Daoy (cell line): ENCODE measurements at regions not wholly inside any gene's neighbourhood (a gene's known extent, or its start where the extent isn't known, plus 50 kb on each side); places are given as distances from the start of the nearest gene placed in this dataset.
"Not testable (repeated sequence)": the region's sequence is repeated elsewhere in the genome, so short reads cannot be mapped to it uniquely, and the experiment has no call there.

Experiments
- DNase-seq: peaks from one replicate; pipeline ENCODE4 v3.0.0-alpha.2; 2015; ENCODE audit warnings: low read depth

DNA sequence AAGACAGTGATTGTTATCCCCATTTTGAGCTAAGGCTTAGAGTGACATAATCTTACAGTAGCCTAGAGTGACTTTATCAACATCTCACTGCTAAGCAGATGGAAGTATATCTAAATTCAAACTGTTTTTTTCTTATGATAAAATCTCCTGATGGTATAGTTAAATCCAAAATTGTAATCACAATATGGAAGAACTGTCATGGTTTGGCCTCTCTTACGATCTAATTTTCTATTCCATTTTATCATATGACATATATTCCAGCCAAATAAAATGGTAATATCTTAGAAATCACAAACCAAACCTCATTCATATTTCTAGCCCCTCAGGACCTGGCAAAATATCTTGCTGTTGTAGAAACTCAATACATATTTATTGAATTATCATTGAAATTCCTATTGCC, 864.7 kb downstream of the SLC6A15 start:
- no peak for DNase-seq

- no peak for DNase-seq
These were observed 865.7 kb downstream of the SLC6A15 start for GRCh38 chr12:84046859-84047258.

GRCh38 chr12:84043355-84043754, 869.2 kb downstream of the SLC6A15 start:
- no peak for DNase-seq

GRCh38 chr12:84038242-84038641, 874.4 kb downstream of the SLC6A15 start:
- peak; percentile 21 for DNase-seq

DNA sequence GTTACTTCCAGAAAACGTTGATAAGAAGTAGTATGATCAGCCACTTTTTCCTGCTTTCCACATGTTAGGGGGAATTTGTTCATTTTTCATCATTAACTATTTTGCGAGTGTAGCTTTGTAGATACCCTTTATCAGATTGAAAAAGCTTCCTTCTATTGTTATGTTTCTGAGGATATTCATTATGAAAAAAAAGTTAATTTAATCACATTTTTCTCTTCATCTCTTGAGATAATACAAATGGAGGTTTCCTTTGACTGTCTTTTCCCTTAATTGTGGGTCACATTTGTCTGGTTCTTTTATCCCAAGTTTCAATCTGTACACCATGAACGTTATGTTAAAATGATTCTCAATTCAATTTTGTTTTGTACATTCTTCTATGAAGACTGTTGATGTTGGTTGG, 875.7 kb downstream of the SLC6A15 start:
- DNase-seq: no peak

DNA sequence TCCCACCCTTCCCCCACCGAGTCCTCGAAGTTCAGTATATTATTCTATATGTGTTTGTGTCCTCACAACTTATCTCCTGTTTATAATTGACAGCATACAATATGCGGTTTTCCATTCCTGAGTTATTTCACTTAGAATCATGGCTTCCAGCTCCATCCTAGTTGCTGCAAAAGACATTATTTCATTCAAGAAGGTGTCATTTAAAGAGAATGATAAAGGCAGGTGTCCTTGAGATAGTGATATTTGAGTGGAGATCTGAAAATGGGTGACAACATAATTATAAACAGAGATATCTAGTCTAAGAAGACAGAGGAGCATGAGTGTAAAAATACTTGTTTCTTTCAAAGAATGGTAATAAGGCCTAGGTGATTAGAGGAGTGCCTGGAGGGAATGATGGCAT, 876.8 kb downstream of the SLC6A15 start:
- DNase-seq: no peak

- DNase-seq: no peak
These were observed 877.7 kb downstream of the SLC6A15 start for GRCh38 chr12:84034871-84035270.

GRCh38 chr12:84033162-84033561, 879.4 kb downstream of the SLC6A15 start:
- no peak for DNase-seq

GRCh38 chr12:84018556-84019179, 893.9 kb downstream of the SLC6A15 start:
- DNase-seq: not testable (repeated sequence)

- DNase-seq: no peak
These were observed 895.6 kb downstream of the SLC6A15 start for GRCh38 chr12:84016956-84017355.

DNA sequence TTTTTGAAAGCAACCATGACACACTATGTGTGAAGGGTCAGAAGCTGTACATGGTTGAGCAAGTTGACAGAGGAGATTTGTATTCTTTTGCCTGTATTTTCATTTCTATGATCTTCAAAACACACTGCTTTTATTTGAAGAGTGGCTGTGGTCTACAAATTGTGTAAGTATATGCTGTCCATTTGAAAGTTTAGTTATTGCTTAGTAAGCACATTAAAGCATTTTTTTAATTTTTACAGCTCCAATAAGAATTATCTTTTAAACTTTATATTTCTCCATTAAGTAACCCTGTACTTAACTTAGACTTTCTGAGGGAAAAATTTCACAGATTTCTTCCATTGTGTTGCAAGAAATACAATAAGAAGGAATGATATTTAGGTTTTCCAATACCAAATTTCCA, 915.2 kb downstream of the SLC6A15 start:
- no peak for DNase-seq

- DNase-seq: no peak
These were observed 915.9 kb downstream of the SLC6A15 start for GRCh38 chr12:83996671-83997070.

GRCh38 chr12:83985084-83985483, 927.5 kb downstream of the SLC6A15 start:
- no peak for DNase-seq

DNA sequence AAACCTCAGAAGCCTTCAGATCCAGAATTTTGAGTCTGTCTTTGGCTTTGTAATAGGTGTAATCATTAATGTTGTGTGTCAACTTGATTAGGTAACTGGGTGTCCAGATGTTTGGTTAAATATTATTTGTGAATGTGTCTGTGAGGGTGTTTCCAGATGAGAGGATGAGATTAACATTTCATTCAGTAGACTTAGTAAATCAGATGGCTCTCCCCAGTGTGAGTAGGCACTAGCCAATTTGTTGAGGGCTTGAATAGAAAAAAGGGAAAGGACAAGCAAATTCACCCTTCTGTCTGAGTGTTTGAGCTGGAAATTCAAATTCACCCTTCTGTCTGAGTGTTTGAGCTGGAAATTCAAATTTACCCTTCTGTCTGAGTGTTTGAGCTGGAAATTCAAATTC, 932.2 kb downstream of the SLC6A15 start:
- DNase-seq: no peak

DNA sequence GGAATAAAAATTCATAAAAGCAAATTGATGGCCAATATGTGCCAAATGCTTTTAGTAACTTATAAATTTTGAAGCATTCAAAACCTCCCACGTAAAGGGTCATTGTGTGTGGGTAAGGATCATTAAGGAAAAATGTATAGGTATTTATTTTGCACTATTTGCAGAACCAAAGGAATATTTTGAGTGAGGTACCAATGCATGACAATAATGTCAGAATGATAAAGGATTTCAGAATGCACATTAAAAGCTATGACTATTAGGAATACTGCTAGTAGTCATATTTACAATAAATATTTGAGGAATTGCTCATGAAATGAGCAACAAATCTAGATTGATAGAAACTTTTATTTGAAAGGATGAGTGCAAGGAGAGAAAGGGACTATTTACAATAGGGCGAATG, 932.8 kb downstream of the SLC6A15 start:
- DNase-seq: no peak

GRCh38 chr12:83971781-83972180, 940.8 kb downstream of the SLC6A15 start:
- no peak for DNase-seq

GRCh38 chr12:83960767-83961166, 951.8 kb downstream of the SLC6A15 start:
- no peak for DNase-seq

- DNase-seq: no peak
These were observed 953.6 kb downstream of the SLC6A15 start for GRCh38 chr12:83958997-83959396.

DNA sequence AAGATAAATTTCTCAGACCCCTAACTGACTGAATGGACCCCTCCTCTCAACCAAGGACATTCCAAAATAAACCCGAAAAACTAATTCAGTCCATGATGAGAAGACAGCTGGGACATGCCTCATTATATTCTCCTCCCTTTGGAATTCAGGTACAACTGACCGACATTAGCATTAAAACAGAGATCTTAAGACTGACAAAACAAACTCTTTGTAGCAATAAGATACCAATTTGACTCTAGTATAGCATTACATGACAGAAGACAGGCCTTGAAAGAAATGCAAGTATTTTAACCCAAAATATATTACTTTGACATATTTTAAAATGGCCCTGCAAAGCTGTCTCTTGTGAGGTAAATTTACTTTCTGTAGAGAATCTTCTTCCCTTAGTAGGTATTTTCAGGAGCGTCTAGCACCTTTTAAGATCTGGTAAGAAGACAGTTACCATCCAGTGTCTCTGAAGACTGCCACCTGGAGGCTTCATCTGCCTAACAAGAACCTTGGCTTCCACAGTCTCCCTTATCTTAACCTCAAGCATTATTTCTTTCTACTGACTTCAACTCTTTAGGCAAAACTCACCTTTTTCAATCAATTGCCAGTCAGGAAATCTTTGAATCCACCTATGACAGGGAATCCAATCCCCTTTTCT, 957.5 kb downstream of the SLC6A15 start:
- no peak for DNase-seq

DNA sequence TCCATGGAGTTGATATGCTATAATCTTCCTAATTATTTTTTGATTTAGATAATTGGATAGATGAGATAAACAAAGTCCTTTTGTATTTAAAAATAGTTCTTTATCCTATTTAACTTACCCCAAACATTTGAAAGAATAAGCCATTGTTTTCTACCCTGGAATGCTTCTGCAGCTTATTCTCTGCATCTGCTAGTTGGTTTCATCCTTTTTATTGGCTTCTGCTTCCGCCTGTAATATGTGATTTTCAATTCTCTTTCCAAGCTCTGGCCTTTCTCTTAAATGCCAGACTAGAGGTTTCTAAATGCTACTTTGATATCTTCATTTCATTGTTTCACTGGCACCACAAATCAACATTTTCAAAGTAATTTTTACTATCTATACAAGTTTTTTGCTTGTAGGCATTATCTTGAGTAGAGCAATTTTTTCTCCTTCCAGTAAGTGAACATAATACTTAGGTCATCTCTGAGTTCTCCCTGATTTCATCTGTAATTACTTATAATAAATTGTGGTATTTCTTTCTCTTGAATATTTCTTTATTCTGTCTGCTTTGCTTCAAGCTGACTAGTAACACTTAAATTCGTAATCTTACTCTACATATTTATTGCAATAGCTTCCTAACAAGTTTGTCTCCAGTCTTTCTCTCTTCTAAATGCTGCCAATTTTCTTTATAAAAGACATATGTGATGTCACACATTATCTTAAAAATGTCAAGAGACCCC, 958.4 kb downstream of the SLC6A15 start:
- no peak for DNase-seq

DNA sequence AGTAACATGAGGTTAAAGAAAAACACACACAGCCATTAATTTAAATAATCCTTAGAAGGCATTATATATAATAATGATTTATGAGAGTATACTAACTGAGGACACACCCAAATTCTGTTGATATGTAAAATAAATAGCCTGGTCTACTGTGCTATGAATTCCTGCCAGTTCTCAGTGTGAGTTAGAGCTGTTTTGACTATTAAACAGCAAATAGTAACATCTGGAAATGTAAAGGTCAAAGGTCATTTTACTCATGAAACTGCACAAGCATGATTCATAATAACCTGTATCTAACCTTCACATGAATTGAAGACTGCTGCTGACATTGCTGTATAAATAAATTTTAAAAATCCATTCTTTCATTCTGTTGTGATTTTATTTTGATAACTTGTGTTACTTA, 966.7 kb downstream of the SLC6A15 start:
- DNase-seq: no peak

- no peak for DNase-seq
These were observed 972.9 kb downstream of the SLC6A15 start for GRCh38 chr12:83939718-83940117.

GRCh38 chr12:83933615-83934014, 979.0 kb downstream of the SLC6A15 start:
- no peak for DNase-seq
